PC-9 (cell line): ENCODE measurements at regions not wholly inside any gene's neighbourhood (a gene's known extent, or its start where the extent isn't known, plus 50 kb on each side); places are given as distances from the start of the nearest gene placed in this dataset.

ENCODE experiments used
- BruUV-seq: library from RNA; stranded (reverse); fragments of 400-500 nt; replicated peaks from 2 replicates; lab custom pipeline; 2021; lab: Mats Ljungman, UMichigan
- CTCF ChIA-PET: fragments of 300-600 bp; sonication (Branson Sonifier 250); formaldehyde crosslinking; loops from one replicate; lab custom pipeline; 2022; ENCODE audit warnings: antibody characterized with exemption; lab: Charles Lee
- POLR2A ChIA-PET: fragments of 300-600 bp; sonication (Branson Sonifier 250); formaldehyde crosslinking; loops from one replicate; lab custom pipeline; 2022; ENCODE audit warnings: antibody characterized with exemption; ENCODE audit not compliant: unreplicated experiment; lab: Charles Lee
- DNase-seq, 2 experiments: peaks; one replicate each; pipeline versions ENCODE4 v3.0.0 to v3.0.0-alpha.2; 2015 to 2022; ENCODE audit warnings: mixed read lengths in 1 of 2
- H2AFZ ChIP-seq: fragments of 200-600 bp; sonication (generic); 2 replicates; pipeline ENCODE4 v1.8.1; 2017; ENCODE audit warnings: antibody characterized with exemption
- H3F3A ChIP-seq: fragments of 200-600 bp; sonication (generic); 2 replicates; pipeline ENCODE4 v1.8.1; 2017; ENCODE audit warnings: antibody characterized with exemption, mild to moderate bottlenecking, low read depth; ENCODE audit not compliant: insufficient read depth
- H3K27ac ChIP-seq: fragments of 200-600 bp; sonication (generic); 2 replicates; pipeline ENCODE4 v1.6.1; 2016; ENCODE audit warnings: mixed run types
- H3K27me3 ChIP-seq: fragments of 200-600 bp; sonication (generic); 2 replicates; pipeline ENCODE4 v1.6.1; 2016; ENCODE audit warnings: low read depth, mixed run types; ENCODE audit not compliant: insufficient read depth
- H3K36me3 ChIP-seq: fragments of 200-600 bp; sonication (generic); 2 replicates; pipeline ENCODE4 v1.6.1; 2016; ENCODE audit warnings: low read depth, mixed run types
- H3K4me1 ChIP-seq: fragments of 200-600 bp; sonication (generic); replicated peaks from 2 replicates; pipeline ENCODE4 v1.6.1; 2016; ENCODE audit warnings: mixed run types; ENCODE audit not compliant: insufficient read depth
- H3K4me2 ChIP-seq: fragments of 200-600 bp; sonication (generic); 2 replicates; pipeline ENCODE4 v1.6.1; 2017; ENCODE audit warnings: mixed run types
- H3K4me3 ChIP-seq: fragments of 200-600 bp; sonication (generic); 2 replicates; pipeline ENCODE4 v1.6.1; 2016; ENCODE audit warnings: mixed run types
- H3K79me2 ChIP-seq: fragments of 200-600 bp; sonication (generic); 2 replicates; pipeline ENCODE4 v1.6.1; 2017; ENCODE audit warnings: low read depth, mixed run types
- H3K9me2 ChIP-seq: fragments of 200-600 bp; sonication (generic); 2 replicates; pipeline ENCODE4 v1.8.1; 2017; ENCODE audit warnings: mild to moderate bottlenecking; ENCODE audit not compliant: insufficient read depth
- H3K9me3 ChIP-seq: fragments of 200-600 bp; sonication (generic); 2 replicates; pipeline ENCODE4 v1.8.1; 2016; ENCODE audit warnings: low read depth; ENCODE audit not compliant: insufficient read depth
- H4K20me1 ChIP-seq: fragments of 200-600 bp; sonication (generic); 2 replicates; pipeline ENCODE4 v1.8.1; 2017; ENCODE audit not compliant: insufficient read depth
- CTCF ChIP-seq: fragments of 200-600 bp; sonication (generic); conservative IDR thresholded peaks from 2 replicates; pipeline ENCODE4 v1.6.1; 2017; ENCODE audit warnings: mixed run types, antibody characterized with exemption, mild to moderate bottlenecking, moderate library complexity
- EZH2 ChIP-seq: fragments of 200-600 bp; sonication (generic); IDR thresholded peaks from 2 replicates; pipeline ENCODE4 v1.8.0; 2017; ENCODE audit warnings: antibody characterized with exemption, low read depth
- intact Hi-C: fragments of 100-400 bp; cut with micrococcal nuclease; formaldehyde crosslinking; loops from one replicate; pipeline ENCODE4 v1.10.0; 2022; ENCODE audit not compliant: unreplicated experiment

DNA sequence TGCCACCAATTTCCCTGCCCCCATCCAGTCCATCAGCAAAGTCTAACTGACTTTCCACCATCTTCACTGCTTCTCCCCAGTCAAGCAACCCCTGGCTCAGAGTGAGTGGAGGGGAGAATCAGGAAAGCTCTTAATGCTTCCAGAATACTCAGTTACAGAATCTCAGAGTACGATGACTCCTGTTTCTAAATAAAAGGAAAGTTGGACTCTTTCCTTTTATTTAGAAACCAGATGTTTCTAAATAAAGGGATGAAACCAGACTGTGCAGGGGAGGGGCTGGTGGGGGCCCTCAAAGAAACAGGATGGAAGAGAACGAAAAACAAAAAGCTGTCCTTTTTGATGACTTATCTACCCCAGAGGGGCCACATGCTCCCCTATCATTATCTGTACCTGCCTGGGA, 85.2 kb upstream of the PPM1J start:
- Histone ChIP-seq H3K79me2 (no peaks in the 10 kb centered on the region), H3K4me3 (no peak overlapping the region), H2AFZ (no peak overlapping the region), H3K36me3 (no peaks in the 10 kb centered on the region), H3K4me1 (no peaks in the 10 kb centered on the region), H3K9me2 (no peaks in the 10 kb centered on the region), H3F3A (no peaks in the 10 kb centered on the region), H3K27ac (no peak overlapping the region), H3K9me3 (no peaks in the 10 kb centered on the region), H3K4me2 (no peak overlapping the region), H3K27me3 (no peaks in the 10 kb centered on the region), H4K20me1 (no peaks in the 10 kb centered on the region)
- no peak for DNase-seq
- intact Hi-C loops, result loop anchor here (10.0 kb wide), 1 partner anchor 155 kb away; the partner anchor contains the start of gene SLC16A1
- CTCF ChIA-PET, result no interaction called here
- BruUV-seq, result no TSS peak
- TF ChIP-seq EZH2, result no peak
- no peak for TF ChIP-seq CTCF
- POLR2A ChIA-PET, result interaction anchor here (0.6 kb wide), 1 partner anchor 96 kb away, joined by 16 read pairs; no protein-coding TSS in a partner anchor

GRCh38 chr1:112798292-112798691, 83.2 kb upstream of the PPM1J start:
- Histone ChIP-seq H3K79me2 (no peaks in the 10 kb centered on the region), H3F3A (no peaks in the 10 kb centered on the region), H4K20me1 (no peaks in the 10 kb centered on the region), H3K4me1 (no peaks in the 10 kb centered on the region), H2AFZ (no peak overlapping the region), H3K4me2 (no peak overlapping the region), H3K27me3 (no peaks in the 10 kb centered on the region), H3K9me3 (no peaks in the 10 kb centered on the region), H3K9me2 (no peaks in the 10 kb centered on the region), H3K36me3 (no peaks in the 10 kb centered on the region), H3K27ac (no peak overlapping the region), H3K4me3 (no peak overlapping the region)
- BruUV-seq, result no TSS peak
- intact Hi-C loops, result no loop called here
- POLR2A ChIA-PET, result no interaction called here
- CTCF ChIA-PET, result no interaction called here
- TF ChIP-seq CTCF, result no peak
- no peak for TF ChIP-seq EZH2
- no peak for DNase-seq

DNA sequence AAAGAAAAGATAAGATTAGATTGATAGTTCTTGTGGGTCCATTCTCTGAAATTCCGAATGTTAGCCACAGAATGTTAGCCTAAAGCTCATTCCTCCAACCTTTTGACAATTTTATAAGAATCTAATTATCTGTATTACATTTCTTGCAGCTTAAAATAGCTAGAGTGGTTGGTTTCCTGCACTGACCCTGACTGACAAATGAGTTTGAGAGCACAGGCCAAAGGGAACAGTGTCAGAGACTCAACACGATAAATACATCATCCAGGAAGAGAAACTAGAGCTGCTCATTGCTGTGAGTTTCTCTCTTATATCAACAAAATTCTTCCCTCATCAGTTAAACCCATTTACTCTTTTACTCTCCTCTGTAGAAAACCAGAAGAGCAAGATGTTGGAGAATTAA, 82.1 kb upstream of the PPM1J start:
- Histone ChIP-seq H3K9me2 (no peaks in the 10 kb centered on the region), H3K9me3 (no peaks in the 10 kb centered on the region), H3K4me2 (no peak overlapping the region), H3F3A (peaks cover 4% of the 10 kb centered on the region; the same call in 1 of the 2 replicates), H4K20me1 (no peaks in the 10 kb centered on the region), H3K36me3 (no peaks in the 10 kb centered on the region), H3K79me2 (no peaks in the 10 kb centered on the region), H2AFZ (no peak overlapping the region), H3K4me3 (no peak overlapping the region), H3K27me3 (no peaks in the 10 kb centered on the region), H3K27ac (no peak overlapping the region), H3K4me1 (peaks cover 6% of the 10 kb centered on the region)
- no peak for DNase-seq
- POLR2A ChIA-PET, result no interaction called here
- no TSS peak for BruUV-seq
- intact Hi-C loops, result no loop called here
- CTCF ChIA-PET, result interaction anchor here (0.7 kb wide), 1 partner anchor 154 kb away, joined by 6 read pairs; no protein-coding TSS in a partner anchor
- TF ChIP-seq CTCF, result no peak
- no peak for TF ChIP-seq EZH2
